Stimulated activated CD4-positive, alpha-beta T cell treated with anti-CD3 and anti-CD28 coated beads, Interleukin-15, amount 100 ng/mL, for 48 hours (primary cell): ENCODE measurements at regions not wholly inside any gene's neighbourhood (a gene's known extent, or its start where the extent isn't known, plus 50 kb on each side); places are given as distances from the start of the nearest gene placed in this dataset.
"Not testable (repeated sequence)": the region's sequence is repeated elsewhere in the genome, so short reads cannot be mapped to it uniquely, and the experiment has no call there.

ENCODE experiments used
- DNase-seq, 2 donors: peaks; one replicate each; pipeline ENCODE4 v3.0.0-alpha.2; 2020; ENCODE audit warnings: low read depth in 2 of 2

GRCh38 chr14:95597784-95598211, 62.9 kb downstream of the GLRX5 start:
- DNase-seq, result peak in 1 of 2 donors; percentile 4

GRCh38 chr14:95601650-95602049, 66.8 kb downstream of the GLRX5 start:
- DNase-seq, result no peak

DNA sequence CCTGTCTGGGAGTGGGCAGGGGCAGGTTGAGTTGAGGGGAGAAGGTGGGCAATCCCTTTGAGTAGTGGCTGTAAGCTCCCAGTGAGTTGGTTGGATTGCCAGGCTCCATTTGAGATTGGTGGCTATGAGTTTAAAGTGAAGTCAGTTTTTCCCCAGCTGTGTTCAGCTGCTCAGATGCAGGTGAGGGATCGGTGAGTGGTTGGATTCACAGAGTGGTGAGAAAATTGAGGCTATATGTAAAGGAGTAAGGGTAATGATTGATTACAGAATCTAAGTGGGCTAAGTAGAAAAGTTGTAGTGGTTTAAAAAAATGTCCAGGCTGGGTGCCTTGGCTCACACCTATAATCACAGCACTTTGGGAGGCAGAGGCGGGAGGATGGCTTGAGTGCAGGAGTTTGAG, 68.6 kb downstream of the GLRX5 start:
- DNase-seq, result no peak

GRCh38 chr14:95606266-95606665, 71.4 kb downstream of the GLRX5 start:
- DNase-seq, result no peak

- no peak for DNase-seq
Measured at GRCh38 chr14:95608637-95609235, 73.9 kb downstream of the GLRX5 start.

DNA sequence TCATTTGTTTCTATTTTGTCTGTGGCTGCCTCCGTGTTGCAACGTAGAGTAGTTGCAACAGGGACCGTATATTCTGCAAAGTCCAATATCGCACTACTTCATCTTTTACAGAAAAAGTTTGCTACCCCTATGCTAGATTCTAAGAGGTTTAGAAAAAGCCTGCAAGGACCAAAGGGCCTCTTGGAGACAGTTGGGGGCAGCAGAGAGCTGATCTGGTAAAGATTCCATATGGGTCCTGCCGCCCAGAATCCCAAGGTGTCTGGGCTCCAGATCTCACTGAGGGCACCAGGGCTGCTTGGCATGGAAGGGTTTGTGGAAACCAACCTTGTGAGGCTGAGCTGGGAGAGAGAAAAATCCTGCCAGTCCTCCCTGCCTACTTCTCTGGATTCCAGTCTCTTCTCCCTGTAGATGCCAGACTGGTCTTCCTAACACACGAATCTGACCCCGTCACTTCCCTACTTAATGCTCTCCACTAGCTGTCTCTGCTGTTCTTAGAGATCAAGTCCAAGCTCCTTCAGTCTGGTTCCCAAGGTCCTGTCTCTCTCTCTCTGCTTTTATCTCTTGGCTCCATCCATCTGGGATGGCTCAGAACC, 74.6 kb downstream of the GLRX5 start:
- DNase-seq, result no peak

- no peak for DNase-seq
Measured at GRCh38 chr14:95611293-95611880, 74.8 kb upstream of the TCL1B start.

GRCh38 chr14:95614349-95614748, 71.9 kb upstream of the TCL1B start:
- no peak for DNase-seq

DNA sequence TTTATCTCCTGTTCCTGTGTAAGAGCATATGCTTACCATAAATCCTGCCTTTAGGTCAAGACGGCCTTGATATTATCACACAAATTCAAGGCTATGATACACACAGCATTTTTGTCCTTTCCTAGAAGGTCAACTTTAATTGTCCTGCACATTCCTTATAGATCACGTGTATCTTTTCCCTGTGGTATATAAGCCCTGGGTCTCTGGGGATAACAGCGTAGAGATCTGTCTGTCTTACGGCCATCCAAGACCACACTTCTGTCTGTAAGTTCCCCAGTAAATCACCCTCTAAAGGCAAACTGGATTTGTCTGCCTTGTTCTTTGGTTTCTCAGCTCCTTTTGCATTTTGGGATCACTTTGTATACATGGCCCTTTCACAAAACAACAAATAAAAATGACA, 69.5 kb upstream of the TCL1B start:
- DNase-seq, result no peak

GRCh38 chr14:95619785-95620417, 66.3 kb upstream of the TCL1B start:
- DNase-seq, result no peak

DNA sequence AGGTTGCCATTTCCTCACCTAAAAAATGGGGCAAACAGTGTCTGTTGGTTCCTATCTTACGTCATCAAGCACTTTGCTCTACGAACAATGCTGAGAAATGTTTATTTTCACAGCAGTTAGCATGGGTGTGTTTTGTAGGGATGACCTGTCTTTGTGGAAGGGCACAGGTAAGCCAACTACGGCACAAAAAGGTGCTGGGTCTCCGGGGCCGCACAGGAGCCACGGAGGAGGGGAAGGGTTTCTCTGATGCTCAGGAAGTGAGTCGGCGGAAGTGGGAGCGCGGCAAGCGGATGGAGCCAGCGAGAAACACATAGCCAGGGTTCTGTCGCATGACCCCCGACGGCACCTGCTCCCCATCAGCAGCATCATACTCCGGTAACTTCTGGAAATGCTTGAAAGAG, 65.6 kb upstream of the TCL1B start:
- peak in 1 of 2 donors; percentile 15 for DNase-seq

- DNase-seq, result no peak
Measured at GRCh38 chr14:95623195-95623594, 63.0 kb upstream of the TCL1B start.

- not testable (repeated sequence) for DNase-seq
Measured at GRCh38 chr14:95625710-95626109, 60.5 kb upstream of the TCL1B start.

DNA sequence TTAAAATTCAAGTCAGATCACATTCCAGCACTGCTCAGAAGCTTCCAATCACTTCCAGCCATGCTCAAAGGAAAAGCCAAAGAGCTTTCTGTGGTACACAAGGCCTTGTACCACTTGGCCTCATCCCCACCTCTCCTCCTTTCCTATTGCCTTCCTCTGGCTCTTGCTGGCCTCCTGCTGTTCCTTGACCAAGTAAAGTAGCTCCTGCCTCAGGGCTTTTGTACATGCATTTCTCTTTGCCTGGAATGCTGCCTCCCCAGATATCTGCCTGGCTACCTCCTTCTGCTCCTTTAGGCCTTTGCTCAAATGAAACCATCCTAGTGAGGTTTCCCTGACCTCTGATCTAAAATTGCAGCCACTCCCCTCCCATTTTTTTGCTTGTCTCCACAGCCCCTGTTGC, 51.2 kb upstream of the TCL1B start:
- no peak for DNase-seq
